ENCODE measurements at regions not wholly inside any gene's neighbourhood (a gene's known extent, or its start where the extent isn't known, plus 50 kb on each side); places are given as distances from the start of the nearest gene placed in this dataset.

DNA sequence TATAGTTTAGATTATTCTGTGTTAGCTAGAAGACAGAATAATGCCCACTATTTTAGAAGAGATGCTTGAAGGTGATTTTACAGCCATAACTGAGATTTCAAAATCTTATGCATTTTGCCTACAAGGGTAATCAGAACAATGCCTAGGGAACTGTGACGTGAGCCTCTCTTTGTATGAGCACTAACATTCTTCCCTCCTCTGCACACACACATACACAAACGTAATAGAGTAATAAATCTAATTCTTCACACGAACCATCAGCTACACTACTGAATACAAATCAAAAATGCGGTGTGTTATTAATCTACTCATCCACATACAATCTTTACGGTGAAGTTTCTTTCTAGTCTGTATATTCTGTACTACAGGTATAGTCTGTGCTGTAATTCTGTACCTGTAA, 227.8 kb downstream of the PLK2 start:
- DNase-seq (ENCODE audit: insufficient read length, low spot score) (no peak), FAIRE-seq (no peak)
- TF ChIP-seq POLR2A (IDR thresholded peaks at IDR 0.05; ENCODE audit: low read depth, low read length), result no peak
- TF ChIP-seq TAF1 (IDR thresholded peaks at IDR 0.05; ENCODE audit: low read depth, low read length), result no peak
- TF ChIP-seq PAX5 (IDR thresholded peaks at IDR 0.05; ENCODE audit: insufficient read depth, low read length, severe bottlenecking), result no peak
- TF ChIP-seq POU2F2 (IDR thresholded peaks at IDR 0.05; ENCODE audit: low read depth, low read length), result no peak
- no peak for TF ChIP-seq SPI1 (IDR thresholded peaks at IDR 0.05; ENCODE audit: low read depth, low read length)

DNA sequence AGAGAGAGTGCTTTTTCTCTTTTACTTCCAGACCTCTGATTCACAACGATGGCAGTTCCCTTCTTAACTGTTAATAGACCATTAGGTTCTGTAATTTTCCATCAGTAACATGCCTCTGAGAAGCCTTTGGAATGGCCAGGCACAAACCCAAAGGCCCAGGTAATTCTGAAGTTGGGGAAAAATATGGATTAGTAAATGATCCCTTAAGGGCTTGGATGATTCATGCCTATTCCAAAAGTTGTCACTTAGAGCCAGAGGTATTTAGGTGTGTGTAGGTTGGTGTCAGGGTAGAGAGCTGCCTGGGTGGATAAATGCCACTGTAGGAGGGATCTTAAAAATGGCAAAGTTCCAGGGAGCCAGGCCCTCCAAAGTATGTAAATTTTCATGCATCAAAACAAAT, 228.8 kb downstream of the PLK2 start:
- FAIRE-seq (no peak), DNase-seq (ENCODE audit: insufficient read length, low spot score) (no peak)
- TF ChIP-seq POU2F2 (IDR thresholded peaks at IDR 0.05; ENCODE audit: low read depth, low read length) (no peak), SPI1 (IDR thresholded peaks at IDR 0.05; ENCODE audit: low read depth, low read length) (no peak), TAF1 (IDR thresholded peaks at IDR 0.05; ENCODE audit: low read depth, low read length) (no peak), PAX5 (IDR thresholded peaks at IDR 0.05; ENCODE audit: insufficient read depth, low read length, severe bottlenecking) (no peak), POLR2A (IDR thresholded peaks at IDR 0.05; ENCODE audit: low read depth, low read length) (no peak), POLR2AphosphoS5 (IDR thresholded peaks at IDR 0.05; ENCODE audit: low read depth, low read length) (no peak)

DNA sequence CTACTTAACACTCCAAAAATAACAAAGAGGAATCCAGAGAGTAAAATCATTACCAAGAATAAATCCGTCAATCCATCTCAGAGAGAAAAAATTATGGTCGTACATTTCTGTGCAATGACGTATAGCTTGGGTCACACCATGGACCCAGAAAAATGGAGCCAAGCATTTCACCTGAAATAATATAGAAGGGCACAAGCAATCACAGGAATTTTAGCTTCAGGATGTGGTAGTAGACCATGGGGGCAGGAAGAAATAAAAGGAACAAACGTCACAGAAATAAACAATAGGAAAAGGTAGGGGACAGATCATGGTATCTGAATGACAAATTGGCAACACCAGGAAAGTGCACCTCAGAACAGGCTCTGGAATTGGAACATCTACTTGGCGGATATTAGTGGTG, 231.0 kb downstream of the PLK2 start:
- FAIRE-seq (no peak), DNase-seq (ENCODE audit: insufficient read length, low spot score) (no peak)
- TF ChIP-seq TAF1 (IDR thresholded peaks at IDR 0.05; ENCODE audit: low read depth, low read length) (no peak), PAX5 (IDR thresholded peaks at IDR 0.05; ENCODE audit: insufficient read depth, low read length, severe bottlenecking) (no peak), SPI1 (IDR thresholded peaks at IDR 0.05; ENCODE audit: low read depth, low read length) (no peak), POLR2AphosphoS5 (IDR thresholded peaks at IDR 0.05; ENCODE audit: low read depth, low read length) (no peak), POU2F2 (IDR thresholded peaks at IDR 0.05; ENCODE audit: low read depth, low read length) (no peak), POLR2A (IDR thresholded peaks at IDR 0.05; ENCODE audit: low read depth, low read length) (no peak)

DNA sequence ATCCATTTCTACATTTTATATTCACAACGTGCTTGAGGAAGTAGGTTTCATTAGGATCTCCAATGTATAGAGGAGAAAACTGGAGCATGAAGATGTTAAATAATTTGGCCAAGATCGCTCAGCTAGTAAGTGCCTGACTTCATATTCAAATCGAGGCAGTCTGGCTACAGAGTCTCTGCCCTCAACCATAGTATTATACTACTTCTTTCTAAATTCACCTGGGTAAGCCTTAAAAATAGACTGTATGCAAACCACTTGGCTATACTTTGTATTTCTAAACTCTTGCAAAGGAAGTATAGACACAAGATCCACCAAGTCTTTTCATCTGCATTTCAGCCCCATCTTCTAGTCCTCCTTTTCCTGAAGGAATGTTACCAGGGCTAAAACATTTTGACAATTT, 232.0 kb downstream of the PLK2 start:
- no peak for TF ChIP-seq POLR2AphosphoS5 (IDR thresholded peaks at IDR 0.05; ENCODE audit: low read depth, low read length)
- no peak for FAIRE-seq
- no peak for DNase-seq (ENCODE audit: insufficient read length, low spot score)

- no peak for TF ChIP-seq POLR2AphosphoS5 (IDR thresholded peaks at IDR 0.05; ENCODE audit: low read depth, low read length)
- TF ChIP-seq POLR2A (IDR thresholded peaks at IDR 0.05; ENCODE audit: low read depth, low read length), result no peak
- DNase-seq (ENCODE audit: insufficient read length, low spot score) (no peak), FAIRE-seq (no peak)
These were observed 235.2 kb downstream of the PLK2 start for GRCh38 chr5:58224661-58225060.

DNA sequence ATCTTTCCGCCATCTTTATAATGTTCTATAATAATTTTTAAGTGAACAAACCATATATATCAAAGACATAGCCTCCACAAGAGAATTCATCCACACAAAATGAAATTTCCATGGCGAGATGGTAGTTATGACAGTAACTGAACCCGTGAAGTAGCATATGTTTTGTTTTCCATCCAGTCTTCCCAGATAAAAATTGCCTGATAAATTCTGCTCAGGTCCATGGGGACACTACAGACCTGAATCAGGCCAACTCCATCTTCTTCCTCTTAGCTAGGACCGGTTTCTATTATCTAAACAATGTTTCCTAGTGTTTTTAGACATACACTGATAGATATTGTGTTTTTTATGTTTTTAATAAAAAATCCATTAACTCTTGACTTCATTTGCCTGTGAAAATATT, 235.7 kb downstream of the PLK2 start:
- DNase-seq (ENCODE audit: insufficient read length, low spot score) (no peak), FAIRE-seq (no peak)
- TF ChIP-seq PAX5 (IDR thresholded peaks at IDR 0.05; ENCODE audit: insufficient read depth, low read length, severe bottlenecking) (no peak), TAF1 (IDR thresholded peaks at IDR 0.05; ENCODE audit: low read depth, low read length) (no peak), POLR2AphosphoS5 (IDR thresholded peaks at IDR 0.05; ENCODE audit: low read depth, low read length) (no peak), SPI1 (IDR thresholded peaks at IDR 0.05; ENCODE audit: low read depth, low read length) (no peak), POU2F2 (IDR thresholded peaks at IDR 0.05; ENCODE audit: low read depth, low read length) (no peak), POLR2A (IDR thresholded peaks at IDR 0.05; ENCODE audit: low read depth, low read length) (no peak)

GRCh38 chr5:58215364-58215763, 244.5 kb downstream of the PLK2 start:
- FAIRE-seq (no peak), DNase-seq (ENCODE audit: insufficient read length, low spot score) (no peak)

DNA sequence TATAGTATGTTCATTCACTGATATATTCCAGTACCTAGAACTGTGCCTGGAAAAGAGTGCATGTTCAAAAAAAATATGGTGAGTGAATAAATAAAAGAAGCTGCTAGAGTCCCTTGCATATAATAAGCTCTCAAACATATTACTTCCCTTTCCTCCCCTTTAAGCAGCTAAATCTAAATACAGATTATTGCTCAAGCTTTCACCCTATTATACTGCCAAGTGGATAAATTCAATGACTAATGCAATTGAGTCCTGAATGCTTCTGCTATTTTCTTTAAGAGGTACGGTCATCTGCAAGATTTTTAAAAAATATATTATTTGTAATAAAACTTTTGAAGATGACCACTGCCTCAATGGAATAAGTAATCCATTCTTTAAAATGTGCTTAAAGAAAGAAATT, 248.4 kb downstream of the PLK2 start:
- no peak for DNase-seq (ENCODE audit: insufficient read length, low spot score)
- no peak for FAIRE-seq
- no peak for TF ChIP-seq POLR2A (IDR thresholded peaks at IDR 0.05; ENCODE audit: low read depth, low read length)
- no peak for TF ChIP-seq SPI1 (IDR thresholded peaks at IDR 0.05; ENCODE audit: low read depth, low read length)
- no peak for TF ChIP-seq TAF1 (IDR thresholded peaks at IDR 0.05; ENCODE audit: low read depth, low read length)
- no peak for TF ChIP-seq PAX5 (IDR thresholded peaks at IDR 0.05; ENCODE audit: insufficient read depth, low read length, severe bottlenecking)
- no peak for TF ChIP-seq POLR2AphosphoS5 (IDR thresholded peaks at IDR 0.05; ENCODE audit: low read depth, low read length)
- no peak for TF ChIP-seq POU2F2 (IDR thresholded peaks at IDR 0.05; ENCODE audit: low read depth, low read length)

More at GRCh38 chr5:58215364-58215763, 244.5 kb downstream of the PLK2 start:
- TF ChIP-seq PAX5 (IDR thresholded peaks at IDR 0.05; ENCODE audit: insufficient read depth, low read length, severe bottlenecking), result no peak
- TF ChIP-seq TAF1 (IDR thresholded peaks at IDR 0.05; ENCODE audit: low read depth, low read length), result no peak
- TF ChIP-seq POLR2AphosphoS5 (IDR thresholded peaks at IDR 0.05; ENCODE audit: low read depth, low read length), result no peak
- no peak for TF ChIP-seq POU2F2 (IDR thresholded peaks at IDR 0.05; ENCODE audit: low read depth, low read length)
- TF ChIP-seq SPI1 (IDR thresholded peaks at IDR 0.05; ENCODE audit: low read depth, low read length), result no peak
- TF ChIP-seq POLR2A (IDR thresholded peaks at IDR 0.05; ENCODE audit: low read depth, low read length), result no peak

DNA sequence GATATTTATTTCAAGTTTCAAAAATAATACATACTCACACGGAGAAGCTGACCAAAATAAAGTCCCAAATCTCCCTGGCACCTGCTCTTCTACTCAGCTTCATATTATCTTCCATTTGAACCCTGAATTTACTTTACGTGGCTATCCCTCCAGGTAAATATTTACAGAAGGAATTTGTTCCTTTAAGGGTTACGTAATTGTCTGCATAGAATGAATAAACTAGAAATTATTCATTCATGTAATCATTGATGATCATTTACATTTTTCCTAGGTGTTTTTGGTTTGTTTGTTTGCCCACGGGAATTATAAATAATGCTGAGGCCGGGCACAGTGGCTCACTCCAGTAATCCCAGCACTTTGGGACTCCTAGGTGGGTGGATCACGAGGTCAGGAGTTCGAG, 251.2 kb downstream of the PLK2 start:
- no peak for TF ChIP-seq POLR2AphosphoS5 (IDR thresholded peaks at IDR 0.05; ENCODE audit: low read depth, low read length)
- no peak for TF ChIP-seq SPI1 (IDR thresholded peaks at IDR 0.05; ENCODE audit: low read depth, low read length)
- no peak for TF ChIP-seq POU2F2 (IDR thresholded peaks at IDR 0.05; ENCODE audit: low read depth, low read length)
- no peak for TF ChIP-seq POLR2A (IDR thresholded peaks at IDR 0.05; ENCODE audit: low read depth, low read length)
- no peak for TF ChIP-seq PAX5 (IDR thresholded peaks at IDR 0.05; ENCODE audit: insufficient read depth, low read length, severe bottlenecking)
- TF ChIP-seq TAF1 (IDR thresholded peaks at IDR 0.05; ENCODE audit: low read depth, low read length), result no peak
- no peak for FAIRE-seq
- no peak for DNase-seq (ENCODE audit: insufficient read length, low spot score)

- FAIRE-seq, result no peak
- no peak for DNase-seq (ENCODE audit: insufficient read length, low spot score)
- TF ChIP-seq SPI1 (IDR thresholded peaks at IDR 0.05; ENCODE audit: low read depth, low read length) (no peak), POLR2A (IDR thresholded peaks at IDR 0.05; ENCODE audit: low read depth, low read length) (no peak), POLR2AphosphoS5 (IDR thresholded peaks at IDR 0.05; ENCODE audit: low read depth, low read length) (no peak), POU2F2 (IDR thresholded peaks at IDR 0.05; ENCODE audit: low read depth, low read length) (no peak), TAF1 (IDR thresholded peaks at IDR 0.05; ENCODE audit: low read depth, low read length) (no peak), PAX5 (IDR thresholded peaks at IDR 0.05; ENCODE audit: insufficient read depth, low read length, severe bottlenecking) (no peak)
These were observed 252.8 kb downstream of the PLK2 start for GRCh38 chr5:58207076-58207475.
